DND-41 (cell line): ENCODE measurements at regions not wholly inside any gene's neighbourhood (a gene's known extent, or its start where the extent isn't known, plus 50 kb on each side); places are given as distances from the start of the nearest gene placed in this dataset.

Experiments
- ATAC-seq: fragments of 200-7000 bp; cut with Tn5 transposase; 3 replicates; pipeline ENCODE4 v1.9.1; 2021; ENCODE audit warnings: low read depth; ENCODE audit not compliant: insufficient read depth
- DNase-seq: peaks from one replicate; pipeline ENCODE4 v3.0.0-alpha.2; 2020
- H2AFZ ChIP-seq: 2 replicates; pipeline ENCODE4 v1.6.0; 2012; ENCODE audit warnings: low read depth, low read length
- H3K27ac ChIP-seq: 2 replicates; pipeline ENCODE4 v1.5.1; 2012; ENCODE audit warnings: low read length, inconsistent platforms
- H3K27me3 ChIP-seq: fragments of 200-600 bp; sonication (generic); 2 replicates; pipeline ENCODE4 v1.6.0; 2012; ENCODE audit warnings: low read length, mild to moderate bottlenecking, inconsistent platforms; ENCODE audit not compliant: insufficient read depth, poor library complexity
- H3K36me3 ChIP-seq: 2 replicates; pipeline ENCODE4 v1.5.1; 2012; ENCODE audit warnings: low read length, inconsistent platforms; ENCODE audit not compliant: insufficient read depth
- H3K4me1 ChIP-seq: 2 replicates; pipeline ENCODE4 v1.5.1; 2012; ENCODE audit warnings: mild to moderate bottlenecking, low read length; ENCODE audit not compliant: insufficient read depth
- H3K4me2 ChIP-seq: 2 replicates; pipeline ENCODE4 v1.6.0; 2012; ENCODE audit warnings: mild to moderate bottlenecking, moderate library complexity, low read length, inconsistent platforms; ENCODE audit not compliant: insufficient read depth
- H3K4me3 ChIP-seq, 2 experiments: fragments of 200-600 bp in 1 of 2; shearing (Covaris generic) in 1 of 2; 2 replicates each; pipeline ENCODE4 v1.5.1; 2012 to 2016; ENCODE audit warnings: inconsistent platforms in 2 of 2, low read length in 2 of 2, mild to moderate bottlenecking in 2 of 2, low read depth in 1 of 2, moderate library complexity in 1 of 2
- H3K79me2 ChIP-seq: 2 replicates; pipeline ENCODE4 v1.6.0; 2012; ENCODE audit warnings: low read length, inconsistent platforms; ENCODE audit not compliant: insufficient read depth
- H3K9ac ChIP-seq: 2 replicates; pipeline ENCODE4 v1.6.0; 2012; ENCODE audit warnings: low read depth, mild to moderate bottlenecking, inconsistent platforms, low read length, moderate library complexity
- H3K9me3 ChIP-seq: 2 replicates; pipeline ENCODE4 v1.5.1; 2012; ENCODE audit warnings: low read length, moderate library complexity, mild to moderate bottlenecking, inconsistent platforms; ENCODE audit not compliant: insufficient read depth, severe bottlenecking
- H4K20me1 ChIP-seq: 2 replicates; pipeline ENCODE4 v1.6.0; 2012; ENCODE audit warnings: low read length; ENCODE audit not compliant: insufficient read depth
- EZH2 ChIP-seq: IDR thresholded peaks from 3 replicates; pipeline ENCODE4 v1.6.1; 2012; ENCODE audit warnings: borderline replicate concordance, low read depth, mild to moderate bottlenecking, moderate library complexity, low read length, inconsistent platforms; ENCODE audit not compliant: severe bottlenecking
- TF ChIP-seq, protein P1 (sequence below): IDR thresholded peaks from 2 replicates; pipeline ENCODE4 v1.5.1; 2012; ENCODE audit warnings: borderline replicate concordance, low read length, moderate library complexity, mild to moderate bottlenecking; ENCODE audit not compliant: poor library complexity, severe bottlenecking; ENCODE audit errors: extremely low read depth

DNA sequence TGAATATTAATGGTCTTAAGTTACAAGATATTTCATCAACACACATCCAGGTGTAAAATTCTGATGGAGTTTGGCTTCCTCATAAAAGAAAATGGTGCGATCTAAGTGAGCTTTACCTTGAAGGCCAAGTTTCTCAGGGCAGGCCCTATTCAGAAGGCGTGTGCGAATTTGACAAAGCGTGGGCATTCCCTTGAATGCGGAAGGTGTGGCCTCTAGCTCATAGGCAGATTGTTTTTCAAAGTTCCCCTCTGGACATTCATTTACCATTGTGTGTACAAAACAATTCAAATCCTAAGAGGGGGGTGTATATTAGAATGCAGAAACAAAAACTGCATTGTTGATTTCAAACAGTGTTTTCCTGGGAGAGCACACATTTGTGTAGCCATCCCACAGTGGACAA is 411.9 kb upstream of the PKN2 start:
- no peaks in the 10 kb centered on the region for H3K27me3 ChIP-seq
- no peaks in the 10 kb centered on the region for H4K20me1 ChIP-seq
- H3K9me3 ChIP-seq: no peaks in the 10 kb centered on the region
- H3K79me2 ChIP-seq: no peaks in the 10 kb centered on the region
- no peak overlapping the region for H3K27ac ChIP-seq
- ATAC-seq (no peak), DNase-seq (no peak)
- no peak for TF ChIP-seq EZH2
- TF ChIP-seq, protein P1, sequence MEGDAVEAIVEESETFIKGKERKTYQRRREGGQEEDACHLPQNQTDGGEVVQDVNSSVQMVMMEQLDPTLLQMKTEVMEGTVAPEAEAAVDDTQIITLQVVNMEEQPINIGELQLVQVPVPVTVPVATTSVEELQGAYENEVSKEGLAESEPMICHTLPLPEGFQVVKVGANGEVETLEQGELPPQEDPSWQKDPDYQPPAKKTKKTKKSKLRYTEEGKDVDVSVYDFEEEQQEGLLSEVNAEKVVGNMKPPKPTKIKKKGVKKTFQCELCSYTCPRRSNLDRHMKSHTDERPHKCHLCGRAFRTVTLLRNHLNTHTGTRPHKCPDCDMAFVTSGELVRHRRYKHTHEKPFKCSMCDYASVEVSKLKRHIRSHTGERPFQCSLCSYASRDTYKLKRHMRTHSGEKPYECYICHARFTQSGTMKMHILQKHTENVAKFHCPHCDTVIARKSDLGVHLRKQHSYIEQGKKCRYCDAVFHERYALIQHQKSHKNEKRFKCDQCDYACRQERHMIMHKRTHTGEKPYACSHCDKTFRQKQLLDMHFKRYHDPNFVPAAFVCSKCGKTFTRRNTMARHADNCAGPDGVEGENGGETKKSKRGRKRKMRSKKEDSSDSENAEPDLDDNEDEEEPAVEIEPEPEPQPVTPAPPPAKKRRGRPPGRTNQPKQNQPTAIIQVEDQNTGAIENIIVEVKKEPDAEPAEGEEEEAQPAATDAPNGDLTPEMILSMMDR: no peak
- no peak overlapping the region for H2AFZ ChIP-seq
- H3K4me1 ChIP-seq: no peaks in the 10 kb centered on the region
- H3K36me3 ChIP-seq: no peaks in the 10 kb centered on the region
- no peak overlapping the region for H3K9ac ChIP-seq
- H3K4me3 ChIP-seq: no peak overlapping the region
- no peak overlapping the region for H3K4me2 ChIP-seq

DNA sequence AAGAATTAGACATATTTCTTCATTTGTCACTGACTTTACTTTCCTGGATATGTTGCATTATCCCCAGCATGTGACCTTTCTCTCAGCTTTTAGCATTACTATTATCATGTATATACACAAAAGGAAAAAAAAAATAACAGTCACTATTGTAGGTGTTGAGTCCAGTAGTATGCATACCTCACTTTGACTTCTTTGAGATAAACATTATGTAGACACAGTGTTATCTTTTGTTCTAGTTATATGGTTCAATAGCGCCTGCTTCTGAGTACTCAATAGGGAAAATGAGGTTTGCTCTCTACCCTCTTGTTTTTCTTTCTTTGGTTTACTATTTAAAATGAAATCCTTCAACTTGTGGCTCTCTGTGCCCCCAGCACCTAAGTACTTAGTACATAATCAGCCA is 409.6 kb upstream of the PKN2 start:
- Histone ChIP-seq H3K4me2 (no peak overlapping the region), H4K20me1 (no peaks in the 10 kb centered on the region), H2AFZ (no peak overlapping the region), H3K4me1 (no peaks in the 10 kb centered on the region), H3K9ac (no peak overlapping the region), H3K9me3 (no peaks in the 10 kb centered on the region), H3K4me3 (no peak overlapping the region), H3K27me3 (no peaks in the 10 kb centered on the region), H3K27ac (no peak overlapping the region), H3K36me3 (no peaks in the 10 kb centered on the region), H3K79me2 (no peaks in the 10 kb centered on the region)
- no peak for ATAC-seq
- DNase-seq: no peak
- TF ChIP-seq, protein P1: no peak
- TF ChIP-seq EZH2: no peak

DNA sequence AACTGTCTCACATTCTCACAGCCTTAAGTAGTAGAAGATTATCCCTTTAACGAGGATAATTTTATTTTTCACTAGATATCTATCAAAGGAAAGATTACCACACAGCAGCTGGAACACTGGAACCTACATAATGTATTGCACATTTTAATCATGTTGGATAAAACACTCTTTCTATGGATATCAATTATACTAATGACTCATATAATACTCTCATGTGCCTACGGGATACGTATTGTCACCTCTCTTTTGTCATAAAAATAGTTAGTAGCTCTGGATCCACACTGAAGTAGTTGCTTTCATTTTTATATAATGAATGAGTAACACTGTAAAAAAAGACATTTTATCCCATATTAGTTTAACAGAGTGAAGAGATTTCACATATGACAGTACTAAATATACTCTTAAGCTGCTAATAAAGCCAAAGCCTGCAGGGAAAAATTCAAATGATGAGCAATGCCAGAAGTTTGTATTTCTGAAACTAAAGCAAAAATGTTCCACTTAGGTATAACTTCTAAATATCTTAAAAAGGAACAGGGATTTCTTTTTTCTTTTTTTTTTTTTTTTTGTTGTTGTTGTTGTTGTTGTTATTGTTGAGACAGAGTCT is 408.7 kb upstream of the PKN2 start:
- Histone ChIP-seq H3K27ac (no peak overlapping the region), H3K9me3 (no peaks in the 10 kb centered on the region), H3K4me3 (no peak overlapping the region), H4K20me1 (no peaks in the 10 kb centered on the region), H3K9ac (no peak overlapping the region), H3K4me2 (no peak overlapping the region), H3K4me1 (no peaks in the 10 kb centered on the region), H3K36me3 (no peaks in the 10 kb centered on the region), H3K27me3 (no peaks in the 10 kb centered on the region), H2AFZ (no peak overlapping the region), H3K79me2 (no peaks in the 10 kb centered on the region)
- ATAC-seq (no peak), DNase-seq (no peak)
- TF ChIP-seq, protein P1: no peak
- TF ChIP-seq EZH2: no peak
